GM19467 (cell line): ENCODE measurements at regions not wholly inside any gene's neighbourhood (a gene's known extent, or its start where the extent isn't known, plus 50 kb on each side); places are given as distances from the start of the nearest gene placed in this dataset.

Experiments used
- ATAC-seq: cut with Tn5 transposase; IDR thresholded peaks from one replicate; pipeline ENCODE4 v1.9.1; 2021; ENCODE audit warnings: mild to moderate bottlenecking, moderate library complexity; ENCODE audit not compliant: unreplicated experiment

GRCh38 chr11:86193297-86194095 is 51.1 kb upstream of the EED start:
- peak; percentile 91 for ATAC-seq

- ATAC-seq: peak; percentile 15
Measured at GRCh38 chr11:86192519-86193257, 51.9 kb upstream of the EED start.

- ATAC-seq: no peak
Measured at GRCh38 chr11:86191874-86192273, 52.7 kb upstream of the EED start.

GRCh38 chr11:86187027-86187426 is 57.5 kb upstream of the EED start:
- no peak for ATAC-seq

- ATAC-seq: no peak
Measured at GRCh38 chr11:86186386-86186785, 58.2 kb upstream of the EED start.

- ATAC-seq: no peak
Measured at GRCh38 chr11:86185381-86185750, 59.2 kb upstream of the EED start.

GRCh38 chr11:86184728-86185380 is 59.7 kb upstream of the EED start:
- ATAC-seq: no peak

GRCh38 chr11:86183694-86184093 is 60.9 kb upstream of the EED start:
- no peak for ATAC-seq

GRCh38 chr11:86182976-86183584 is 61.5 kb upstream of the EED start:
- peak; percentile 63 for ATAC-seq

GRCh38 chr11:86181379-86181778 is 63.2 kb upstream of the EED start:
- no peak for ATAC-seq

GRCh38 chr11:86180851-86181250 is 63.7 kb upstream of the EED start:
- ATAC-seq: no peak

GRCh38 chr11:86180423-86180822 is 64.1 kb upstream of the EED start:
- no peak for ATAC-seq

- ATAC-seq: no peak
Measured at GRCh38 chr11:86179646-86180064, 64.9 kb upstream of the EED start.

GRCh38 chr11:86177302-86177701 is 67.3 kb upstream of the EED start:
- ATAC-seq: no peak

GRCh38 chr11:86176165-86176884 is 68.2 kb upstream of the EED start:
- peak; percentile 54 for ATAC-seq

- no peak for ATAC-seq
Measured at GRCh38 chr11:86175626-86176025, 68.9 kb upstream of the EED start.

GRCh38 chr11:86175191-86175590 is 69.4 kb upstream of the EED start:
- ATAC-seq: no peak

- no peak for ATAC-seq
Measured at GRCh38 chr11:86174101-86175046, 70.2 kb upstream of the EED start.

- ATAC-seq: no peak
Measured at GRCh38 chr11:86172894-86173293, 71.7 kb upstream of the EED start.

GRCh38 chr11:86171627-86172026 is 72.9 kb upstream of the EED start:
- no peak for ATAC-seq
